GM19397 (cell line): ENCODE measurements at regions not wholly inside any gene's neighbourhood (a gene's known extent, or its start where the extent isn't known, plus 50 kb on each side); places are given as distances from the start of the nearest gene placed in this dataset.

ENCODE experiments used
- ATAC-seq: cut with Tn5 transposase; IDR thresholded peaks from one replicate; pipeline ENCODE4 v1.9.1; 2021; ENCODE audit warnings: mild to moderate bottlenecking, moderate library complexity; ENCODE audit not compliant: unreplicated experiment

- ATAC-seq = no peak
Observed at GRCh38 chr1:5751163-5751540, 241.1 kb downstream of the NPHP4 start.

GRCh38 chr1:5750186-5751162 is 241.8 kb downstream of the NPHP4 start:
- ATAC-seq = no peak

- ATAC-seq = no peak
Observed at GRCh38 chr1:5748286-5749225, 243.7 kb downstream of the NPHP4 start.

GRCh38 chr1:5747426-5748285 is 244.6 kb downstream of the NPHP4 start:
- ATAC-seq = no peak

GRCh38 chr1:5746611-5747425 is 245.4 kb downstream of the NPHP4 start:
- no peak for ATAC-seq

GRCh38 chr1:5745800-5746610 is 246.2 kb downstream of the NPHP4 start:
- ATAC-seq = peak; percentile 51

GRCh38 chr1:5744911-5745799 is 247.1 kb downstream of the NPHP4 start:
- no peak for ATAC-seq

GRCh38 chr1:5744341-5744740 is 247.9 kb downstream of the NPHP4 start:
- ATAC-seq = no peak

- ATAC-seq = no peak
Observed at GRCh38 chr1:5743435-5744095, 248.7 kb downstream of the NPHP4 start.

GRCh38 chr1:5742801-5743200 is 249.4 kb downstream of the NPHP4 start:
- ATAC-seq = no peak

- ATAC-seq = no peak
Observed at GRCh38 chr1:5742032-5742431, 250.2 kb downstream of the NPHP4 start.

GRCh38 chr1:5740865-5741860 is 251.1 kb downstream of the NPHP4 start:
- ATAC-seq = no peak

GRCh38 chr1:5740450-5740849 is 251.8 kb downstream of the NPHP4 start:
- no peak for ATAC-seq

GRCh38 chr1:5739561-5740078 is 252.6 kb downstream of the NPHP4 start:
- ATAC-seq = no peak

- ATAC-seq = no peak
Observed at GRCh38 chr1:5738911-5739462, 253.2 kb downstream of the NPHP4 start.

- no peak for ATAC-seq
Observed at GRCh38 chr1:5737081-5737480, 255.1 kb downstream of the NPHP4 start.
